GM12878 (cell line): ENCODE measurements at regions not wholly inside any gene's neighbourhood (a gene's known extent, or its start where the extent isn't known, plus 50 kb on each side); places are given as distances from the start of the nearest gene placed in this dataset.

Experiments
- ATAC-seq: fragments of 200-7000 bp; cut with Tn5 transposase; 3 replicates; pipeline ENCODE4 v1.9.1; 2020; ENCODE audit warnings: mild to moderate bottlenecking, moderate library complexity
- BruUV-seq: library from RNA; stranded (reverse); fragments of 400-500 nt; replicated peaks from 2 replicates; lab custom pipeline; 2021; lab: Mats Ljungman, UMichigan
- CTCF ChIA-PET: fragments of 300-600 bp; sonication (Branson Sonifier 250); formaldehyde crosslinking; extraction: SDS; loops from one replicate; lab custom pipeline; 2021; ENCODE audit warnings: inconsistent platforms; lab: Yijun Ruan, JAX
- POLR2A ChIA-PET: fragments of 350-600 bp; formaldehyde crosslinking; extraction: SDS; loops from one replicate; lab custom pipeline; 2021; ENCODE audit warnings: inconsistent platforms; lab: Charles Lee
- RAD21 ChIA-PET: fragments of 300-600 bp; sonication (Branson Sonifier 250); formaldehyde crosslinking; loops from one replicate; lab custom pipeline; 2023; ENCODE audit warnings: antibody characterized with exemption; ENCODE audit not compliant: unreplicated experiment; lab: Charles Lee
- SMC1A ChIA-PET: fragments of 300-600 bp; sonication (Branson Sonifier 250); formaldehyde crosslinking; loops from one replicate; lab custom pipeline; 2023; ENCODE audit not compliant: unreplicated experiment, uncharacterized antibody; lab: Charles Lee
- DNase-seq: peaks from one replicate; pipeline ENCODE4 v3.0.0-alpha.2; 2011; ENCODE audit warnings: low read depth, low spot score
- FAIRE-seq: peaks from 3 replicates; lab custom pipeline; 2011; peaks lifted over from hg19 to GRCh38; lab: Jason Lieb, UNC
- H2AFZ ChIP-seq: 2 replicates; pipeline ENCODE4 v1.6.0; 2011; ENCODE audit warnings: low read depth, low read length, control low read depth; ENCODE audit not compliant: control insufficient read depth
- H3K27ac ChIP-seq: 2 replicates; pipeline ENCODE4 v1.5.1; 2011; ENCODE audit warnings: control low read depth; ENCODE audit not compliant: control insufficient read depth, insufficient read depth
- H3K27me3 ChIP-seq, 2 experiments: replicated peaks in 1 of 2; 2 replicates each; pipeline versions ENCODE4 v1.6.0 to v1.6.1; 2011; ENCODE audit warnings: low read length in 1 of 2; ENCODE audit not compliant: control insufficient read depth in 2 of 2, insufficient read depth in 2 of 2
- H3K36me3 ChIP-seq, 2 experiments: 2 replicates each; pipeline ENCODE4 v1.5.1; 2011; ENCODE audit warnings: low read length in 1 of 2; ENCODE audit not compliant: control insufficient read depth in 2 of 2, insufficient read depth in 2 of 2
- H3K4me1 ChIP-seq: 2 replicates; pipeline ENCODE4 v1.6.1; 2011; ENCODE audit warnings: mild to moderate bottlenecking, low read length, moderate library complexity, mixed read lengths; ENCODE audit not compliant: control insufficient read depth, insufficient read depth
- H3K4me2 ChIP-seq: 2 replicates; pipeline ENCODE4 v1.6.0; 2011; ENCODE audit warnings: control low read depth; ENCODE audit not compliant: control insufficient read depth, insufficient read depth
- H3K4me3 ChIP-seq: fragments of 200-600 bp; sonication (generic); 2 replicates; pipeline ENCODE4 v1.5.1; 2016
- H3K79me2 ChIP-seq: 2 replicates; pipeline ENCODE4 v1.6.0; 2011; ENCODE audit warnings: low read length; ENCODE audit not compliant: control insufficient read depth, insufficient read depth
- H3K9ac ChIP-seq: 2 replicates; pipeline ENCODE4 v1.8.0; 2011; ENCODE audit warnings: low read length, control low read depth, mixed read lengths; ENCODE audit not compliant: control insufficient read depth, insufficient read depth
- H3K9me3 ChIP-seq: replicated peaks from 3 replicates; pipeline ENCODE4 v1.5.1; 2011; ENCODE audit warnings: mild to moderate bottlenecking, low read length; ENCODE audit not compliant: control insufficient read depth, insufficient read depth
- H4K20me1 ChIP-seq: 2 replicates; pipeline ENCODE4 v1.6.0; 2011; ENCODE audit not compliant: control insufficient read depth, insufficient read depth
- CHD1 ChIP-seq: IDR thresholded peaks from 2 replicates; pipeline ENCODE4 v1.6.1; 2012; ENCODE audit warnings: low read depth, low read length, improper control_type of control experiment
- CHD4 ChIP-seq: fragments of 200-600 bp; sonication (generic); IDR thresholded peaks from 2 replicates; pipeline ENCODE4 v1.6.1; 2016; ENCODE audit warnings: mild to moderate bottlenecking
- ELK1 ChIP-seq: IDR thresholded peaks from 2 replicates; pipeline ENCODE4 v1.6.1; 2012; ENCODE audit warnings: low read depth, low read length, improper control_type of control experiment
- EP300 ChIP-seq, 2 experiments: fragments of 150-350 bp in 1 of 2; IDR thresholded peaks; 2 replicates each; pipeline ENCODE4 v1.6.1; 2011 to 2012; ENCODE audit warnings: low read depth in 2 of 2, low read length in 2 of 2, borderline replicate concordance in 1 of 2, improper control_type of control experiment in 1 of 2, inconsistent platforms in 1 of 2; ENCODE audit not compliant: control insufficient read depth in 1 of 2
- ESRRA ChIP-seq: IDR thresholded peaks from 2 replicates; pipeline ENCODE4 v1.6.1; 2012; ENCODE audit warnings: mild to moderate bottlenecking, low read length, improper control_type of control experiment
- FOS ChIP-seq: IDR thresholded peaks from 3 replicates; pipeline ENCODE4 v1.6.1; 2011; ENCODE audit warnings: borderline replicate concordance; ENCODE audit not compliant: insufficient read length; ENCODE audit errors: extremely low read depth
- IRF3 ChIP-seq: fragments of 450-650 bp; IDR thresholded peaks from 2 replicates; pipeline ENCODE4 v1.6.1; 2014; ENCODE audit warnings: mild to moderate bottlenecking
- LARP7 ChIP-seq: fragments of 450-650 bp; IDR thresholded peaks from 2 replicates; pipeline ENCODE4 v1.6.1; 2017; ENCODE audit warnings: mild to moderate bottlenecking
- NR2C1 ChIP-seq: fragments of 450-650 bp; IDR thresholded peaks from 2 replicates; pipeline ENCODE4 v1.6.1; 2017; ENCODE audit warnings: antibody characterized with exemption, mild to moderate bottlenecking, moderate library complexity
- PAX5 ChIP-seq: IDR thresholded peaks from 2 replicates; pipeline ENCODE4 v1.6.1; 2011; ENCODE audit warnings: low read depth, low read length, borderline replicate concordance
- RB1 ChIP-seq: fragments of 450-650 bp; formaldehyde crosslinking; IDR thresholded peaks from 2 replicates; pipeline ENCODE4 v1.6.1; 2017; ENCODE audit warnings: mild to moderate bottlenecking, borderline replicate concordance
- RELA ChIP-seq: fragments of 450-650 bp; IDR thresholded peaks from 2 replicates; pipeline ENCODE4 v1.8.0; 2014; ENCODE audit warnings: borderline replicate concordance; ENCODE audit not compliant: partially characterized antibody
- RELB ChIP-seq: fragments of 450-650 bp; IDR thresholded peaks from 2 replicates; pipeline ENCODE4 v1.6.1; 2017; ENCODE audit warnings: low read depth, mild to moderate bottlenecking, moderate library complexity
- SKIL ChIP-seq: fragments of 450-650 bp; IDR thresholded peaks from 2 replicates; pipeline ENCODE4 v1.6.1; 2017; ENCODE audit warnings: mild to moderate bottlenecking, low read depth, inconsistent platforms; ENCODE audit not compliant: poor library complexity, severe bottlenecking
- SPI1 ChIP-seq: IDR thresholded peaks from 2 replicates; pipeline ENCODE4 v1.6.1; 2011; ENCODE audit warnings: low read depth, mild to moderate bottlenecking, low read length, moderate library complexity, borderline replicate concordance; ENCODE audit not compliant: insufficient read depth
- SREBF1 ChIP-seq: IDR thresholded peaks from 2 replicates; pipeline ENCODE4 v1.6.1; 2012; ENCODE audit warnings: mild to moderate bottlenecking, low read length
- WRNIP1 ChIP-seq: IDR thresholded peaks from 2 replicates; pipeline ENCODE4 v1.6.1; 2011; ENCODE audit warnings: low read depth, low read length, improper control_type of control experiment, borderline replicate concordance
- ZBED1 ChIP-seq: IDR thresholded peaks from 2 replicates; pipeline ENCODE4 v1.6.1; 2016; ENCODE audit warnings: borderline replicate concordance
- WGBS: methylation state at CpG from one replicate; pipeline ENCODE4 v1.1.6; 2016; ENCODE audit warnings: low lambda C conversion rate; ENCODE audit not compliant: insufficient replicate concordance, insufficient coverage; ENCODE audit errors: missing lambda C conversion rate; 5-methylcytosine and 5-hydroxymethylcytosine counted together
- in situ Hi-C: fragments of 300-500 bp; cut with MboI; formaldehyde crosslinking; loops from 9 replicates; pipeline ENCODE4 v1.14.3; 2018; ENCODE audit warnings: mixed read lengths
- intact Hi-C: fragments of 100-400 bp; cut with micrococcal nuclease; formaldehyde crosslinking; loops from one replicate; pipeline ENCODE4 v1.14.2; 2022; ENCODE audit not compliant: unreplicated experiment

- TF ChIP-seq PAX5 (no peak), RELB (peak; percentile 77), ESRRA (no peak), RELA (no peak), WRNIP1 (no peak), CHD4 (no peak), EP300 (IDR thresholded peaks at IDR 0.05; ENCODE audit: borderline replicate concordance in 1 of 2, control insufficient read depth in 1 of 2, low read depth in 2 of 2, low read length in 2 of 2) (peak in 1 of 2 experiments; percentile 56; a peak in 1 of 4 replicates), ELK1 (no peak), SPI1 (no peak)
These were observed 744.3 kb upstream of the REG3G start (continued) for GRCh38 chr2:78281164-78281563.

- H3K79me2 ChIP-seq, result no peaks in the 10 kb centered on the region
- no peaks in the 10 kb centered on the region for H3K4me1 ChIP-seq
- RAD21 ChIA-PET, result no interaction called here
- H4K20me1 ChIP-seq, result no peaks in the 10 kb centered on the region
- no peak overlapping the region for H3K27ac ChIP-seq
- in situ Hi-C loops (no loop called here), intact Hi-C loops (no loop called here)
- POLR2A ChIA-PET, result no interaction called here
- H3K4me3 ChIP-seq, result no peak overlapping the region
- no peaks in the 10 kb centered on the region for H3K36me3 ChIP-seq
- H2AFZ ChIP-seq, result no peak overlapping the region
- no peak for DNase-seq
- 16% methylated on average over 3 of the region's 3 CpGs for WGBS
- FAIRE-seq, result no peak
- CTCF ChIA-PET, result no interaction called here
- no peak overlapping the region for H3K9ac ChIP-seq
- no peak overlapping the region for H3K4me2 ChIP-seq
- SMC1A ChIA-PET, result no interaction called here
- no peaks in the 10 kb centered on the region for H3K27me3 ChIP-seq
- no TSS peak for BruUV-seq
- ATAC-seq, result no peak
- H3K9me3 ChIP-seq, result no peaks in the 10 kb centered on the region
- no peak for TF ChIP-seq SREBF1
- no peak for TF ChIP-seq NR2C1
- TF ChIP-seq RB1, result no peak
- no peak for TF ChIP-seq SKIL
- TF ChIP-seq ZBED1, result no peak
- TF ChIP-seq IRF3, result no peak
- TF ChIP-seq CHD1, result no peak
- TF ChIP-seq LARP7, result no peak
- TF ChIP-seq FOS, result no peak
These were observed 734.8 kb upstream of the REG3G start for GRCh38 chr2:78290581-78291214.
